ENCODE measurements at regions not wholly inside any gene's neighbourhood (a gene's known extent, or its start where the extent isn't known, plus 50 kb on each side); places are given as distances from the start of the nearest gene placed in this dataset.

- no peaks in the 10 kb centered on the region for H3K27me3 ChIP-seq (ENCODE audit: insufficient read depth, low read depth, severe bottlenecking)
- H3K36me3 ChIP-seq: no peaks in the 10 kb centered on the region
- peak; percentile 92 for DNase-seq
- H3K4me3 ChIP-seq (ENCODE audit: low read depth, low read length): no peak overlapping the region
- H3K27ac ChIP-seq: no peak overlapping the region; the same call in 1 of the 2 replicates
- TF ChIP-seq CTCF (IDR thresholded peaks at IDR 0.05; ENCODE audit: low read depth, low read length): no peak
- H3K9me3 ChIP-seq (ENCODE audit: severe bottlenecking): peaks cover 11% of the 10 kb centered on the region
Observed at GRCh38 chr7:68820321-68820720, 778.0 kb upstream of the AUTS2 start.

- no peak overlapping the region for H3K27ac ChIP-seq
- no peak for TF ChIP-seq CTCF (IDR thresholded peaks at IDR 0.05; ENCODE audit: low read depth, low read length)
Observed at GRCh38 chr7:68821846-68822245, 776.4 kb upstream of the AUTS2 start.

GRCh38 chr7:68823996-68824780 is 774.1 kb upstream of the AUTS2 start:
- Histone ChIP-seq H3K36me3 (no peaks in the 10 kb centered on the region), H3K9me3 (ENCODE audit: severe bottlenecking) (peaks cover 6% of the 10 kb centered on the region), H3K4me3 (ENCODE audit: low read depth, low read length) (no peak overlapping the region), H3K27ac (no peak overlapping the region), H3K27me3 (ENCODE audit: insufficient read depth, low read depth, severe bottlenecking) (no peaks in the 10 kb centered on the region)
- no peak for TF ChIP-seq CTCF (IDR thresholded peaks at IDR 0.05; ENCODE audit: low read depth, low read length)
- DNase-seq: no peak

More at GRCh38 chr7:68821846-68822245, 776.4 kb upstream of the AUTS2 start:
- H3K4me3 ChIP-seq (ENCODE audit: low read depth, low read length): no peak overlapping the region
- peaks cover 11% of the 10 kb centered on the region for H3K9me3 ChIP-seq (ENCODE audit: severe bottlenecking)
- H3K27me3 ChIP-seq (ENCODE audit: insufficient read depth, low read depth, severe bottlenecking): no peaks in the 10 kb centered on the region
- no peaks in the 10 kb centered on the region for H3K36me3 ChIP-seq
- no peak for DNase-seq

GRCh38 chr7:68828575-68828974 is 769.7 kb upstream of the AUTS2 start:
- no peak for TF ChIP-seq CTCF (IDR thresholded peaks at IDR 0.05; ENCODE audit: low read depth, low read length)
- Histone ChIP-seq H3K27ac (no peak overlapping the region), H3K9me3 (ENCODE audit: severe bottlenecking) (peaks cover 7% of the 10 kb centered on the region), H3K36me3 (no peaks in the 10 kb centered on the region), H3K27me3 (ENCODE audit: insufficient read depth, low read depth, severe bottlenecking) (no peaks in the 10 kb centered on the region), H3K4me3 (ENCODE audit: low read depth, low read length) (no peak overlapping the region)
- peak; percentile 19 for DNase-seq

- H3K4me3 ChIP-seq (ENCODE audit: low read depth, low read length): no peak overlapping the region
- no peaks in the 10 kb centered on the region for H3K36me3 ChIP-seq
- H3K27ac ChIP-seq: no peak overlapping the region
- no peak for DNase-seq
- H3K27me3 ChIP-seq (ENCODE audit: insufficient read depth, low read depth, severe bottlenecking): no peaks in the 10 kb centered on the region
- peaks cover 4% of the 10 kb centered on the region for H3K9me3 ChIP-seq (ENCODE audit: severe bottlenecking)
- no peak for TF ChIP-seq CTCF (IDR thresholded peaks at IDR 0.05; ENCODE audit: low read depth, low read length)
Observed at GRCh38 chr7:68833422-68833821, 764.9 kb upstream of the AUTS2 start.

- Histone ChIP-seq H3K36me3 (no peaks in the 10 kb centered on the region), H3K4me3 (ENCODE audit: low read depth, low read length) (no peak overlapping the region), H3K27ac (no peak overlapping the region), H3K9me3 (ENCODE audit: severe bottlenecking) (no peaks in the 10 kb centered on the region), H3K27me3 (ENCODE audit: insufficient read depth, low read depth, severe bottlenecking) (no peaks in the 10 kb centered on the region)
- no peak for TF ChIP-seq CTCF (IDR thresholded peaks at IDR 0.05; ENCODE audit: low read depth, low read length)
- DNase-seq: no peak
Observed at GRCh38 chr7:68839014-68839413, 759.3 kb upstream of the AUTS2 start.
